Suppressor macrophage treated with lipopolysaccharide for 4 hours (primary cell): ENCODE measurements at regions not wholly inside any gene's neighbourhood (a gene's known extent, or its start where the extent isn't known, plus 50 kb on each side); places are given as distances from the start of the nearest gene placed in this dataset.
"Not testable (repeated sequence)": the region's sequence is repeated elsewhere in the genome, so short reads cannot be mapped to it uniquely, and the experiment has no call there.

ENCODE experiments used
- DNase-seq: peaks from one replicate; pipeline ENCODE4 v3.0.0-alpha.2; 2020

GRCh38 chr2:35931115-35931514, 424.5 kb upstream of the CRIM1 start:
- DNase-seq: no peak

GRCh38 chr2:35929551-35929950, 426.0 kb upstream of the CRIM1 start:
- no peak for DNase-seq

GRCh38 chr2:35920061-35920460, 435.5 kb upstream of the CRIM1 start:
- no peak for DNase-seq

GRCh38 chr2:35915261-35915660, 440.3 kb upstream of the CRIM1 start:
- no peak for DNase-seq

- no peak for DNase-seq
These were observed 463.6 kb upstream of the CRIM1 start for GRCh38 chr2:35891936-35892335.

- DNase-seq: no peak
These were observed 464.1 kb upstream of the CRIM1 start for GRCh38 chr2:35891528-35891927.

- no peak for DNase-seq
These were observed 468.4 kb upstream of the CRIM1 start for GRCh38 chr2:35887146-35887545.

GRCh38 chr2:35873921-35874320, 481.7 kb upstream of the CRIM1 start:
- no peak for DNase-seq

GRCh38 chr2:35871672-35872071, 483.9 kb upstream of the CRIM1 start:
- DNase-seq: no peak

- no peak for DNase-seq
These were observed 484.9 kb upstream of the CRIM1 start for GRCh38 chr2:35870713-35871112.

- DNase-seq: no peak
These were observed 491.4 kb upstream of the CRIM1 start for GRCh38 chr2:35864141-35864540.

GRCh38 chr2:35858216-35858615, 497.4 kb upstream of the CRIM1 start:
- DNase-seq: no peak

GRCh38 chr2:35857498-35857897, 498.1 kb upstream of the CRIM1 start:
- DNase-seq: no peak

GRCh38 chr2:35831385-35831784, 524.2 kb upstream of the CRIM1 start:
- no peak for DNase-seq

GRCh38 chr2:35830833-35831232, 524.7 kb upstream of the CRIM1 start:
- no peak for DNase-seq

GRCh38 chr2:35827086-35827485, 528.5 kb upstream of the CRIM1 start:
- no peak for DNase-seq

- DNase-seq: no peak
These were observed 532.9 kb upstream of the CRIM1 start for GRCh38 chr2:35822716-35823115.

GRCh38 chr2:35821675-35822074, 533.9 kb upstream of the CRIM1 start:
- DNase-seq: no peak

GRCh38 chr2:35820391-35820790, 535.2 kb upstream of the CRIM1 start:
- DNase-seq: no peak

- DNase-seq: no peak
These were observed 536.5 kb upstream of the CRIM1 start for GRCh38 chr2:35819033-35819432.

- DNase-seq: not testable (repeated sequence)
These were observed 537.2 kb upstream of the CRIM1 start for GRCh38 chr2:35818359-35818758.

- not testable (repeated sequence) for DNase-seq
These were observed 541.0 kb upstream of the CRIM1 start for GRCh38 chr2:35814597-35814996.

GRCh38 chr2:35803126-35803525, 552.5 kb upstream of the CRIM1 start:
- DNase-seq: no peak

- DNase-seq: no peak
These were observed 560.7 kb upstream of the CRIM1 start for GRCh38 chr2:35794796-35795450.

- DNase-seq: no peak
These were observed 565.3 kb upstream of the CRIM1 start for GRCh38 chr2:35790292-35790691.

- DNase-seq: no peak
These were observed 567.0 kb upstream of the CRIM1 start for GRCh38 chr2:35788543-35788942.
